HEK293 (cell line): ENCODE measurements at regions not wholly inside any gene's neighbourhood (a gene's known extent, or its start where the extent isn't known, plus 50 kb on each side); places are given as distances from the start of the nearest gene placed in this dataset.

ENCODE experiments used
- CTCF ChIA-PET: fragments of 350-600 bp; formaldehyde crosslinking; extraction: SDS; loops from one replicate; lab custom pipeline; 2021; ENCODE audit warnings: antibody characterized with exemption; lab: Yijun Ruan, JAX
- POLR2A ChIA-PET: fragments of 300-600 bp; formaldehyde crosslinking; extraction: SDS; loops from one replicate; lab custom pipeline; 2020; ENCODE audit warnings: antibody characterized with exemption, inconsistent platforms; lab: Yijun Ruan, JAX
- H3K27ac ChIP-seq: fragments of 200-500 bp; sonication (Bioruptor generic); 2 replicates; pipeline ENCODE4 v1.5.1; 2014; ENCODE audit warnings: low read depth, low read length, control low read depth, inconsistent platforms; ENCODE audit errors: extremely low read depth
- H3K36me3 ChIP-seq, 2 experiments: fragments of 200-500 bp in 1 of 2; sonication (Bioruptor generic) in 1 of 2; 1 replicate in 1 of 2; 2 replicates in 1 of 2; pipeline ENCODE4 v1.5.1; 2014 to 2017; ENCODE audit warnings: inconsistent platforms in 2 of 2, low read length in 2 of 2; ENCODE audit not compliant: control insufficient read depth in 2 of 2, insufficient read depth in 1 of 2
- H3K4me1 ChIP-seq: fragments of 200-500 bp; sonication (Bioruptor generic); 2 replicates; pipeline ENCODE4 v1.5.1; 2014; ENCODE audit warnings: mild to moderate bottlenecking, low read length, inconsistent platforms; ENCODE audit not compliant: control insufficient read depth, insufficient read depth
- H3K4me3 ChIP-seq: 2 replicates; pipeline ENCODE4 v1.5.1; 2011; ENCODE audit warnings: low read depth, mild to moderate bottlenecking, control low read depth, low read length, moderate library complexity
- H3K9me3 ChIP-seq: fragments of 200-500 bp; sonication (Bioruptor generic); 2 replicates; pipeline ENCODE4 v1.5.1; 2014; ENCODE audit warnings: low read depth, low read length, inconsistent platforms; ENCODE audit not compliant: control insufficient read depth, insufficient read depth
- GFI1B ChIP-seq: fragments of 450-650 bp; formaldehyde crosslinking; IDR thresholded peaks from 2 replicates; pipeline ENCODE4 v1.5.1; 2016; ENCODE audit warnings: missing biosample characterization, missing genetic modification characterization
- KLF1 ChIP-seq: fragments of 450-650 bp; formaldehyde crosslinking; IDR thresholded peaks from 2 replicates; pipeline ENCODE4 v1.5.1; 2016; ENCODE audit warnings: missing biosample characterization, missing genetic modification characterization
- PRDM10 ChIP-seq: fragments of 450-650 bp; formaldehyde crosslinking; IDR thresholded peaks from 2 replicates; pipeline ENCODE4 v1.5.1; 2016; ENCODE audit warnings: missing biosample characterization, missing genetic modification characterization
- REPIN1 ChIP-seq: fragments of 450-650 bp; formaldehyde crosslinking; IDR thresholded peaks from 2 replicates; pipeline ENCODE4 v1.5.1; 2017; ENCODE audit warnings: missing biosample characterization, missing genetic modification characterization, low read depth
- REST ChIP-seq: fragments of 450-650 bp; formaldehyde crosslinking; IDR thresholded peaks from 2 replicates; pipeline ENCODE4 v1.5.1; 2016; ENCODE audit warnings: missing biosample characterization, missing genetic modification characterization
- SP7 ChIP-seq: fragments of 450-650 bp; formaldehyde crosslinking; IDR thresholded peaks from 2 replicates; pipeline ENCODE4 v1.5.1; 2016; ENCODE audit warnings: missing biosample characterization, missing genetic modification characterization
- ZBTB17 ChIP-seq: fragments of 450-650 bp; formaldehyde crosslinking; IDR thresholded peaks from 2 replicates; pipeline ENCODE4 v1.5.1; 2016; ENCODE audit warnings: missing biosample characterization, missing genetic modification characterization
- ZEB2 ChIP-seq: fragments of 450-650 bp; formaldehyde crosslinking; IDR thresholded peaks from 2 replicates; pipeline ENCODE4 v1.5.1; 2016; ENCODE audit warnings: missing biosample characterization, missing genetic modification characterization
- ZNF157 ChIP-seq: fragments of 450-650 bp; formaldehyde crosslinking; IDR thresholded peaks from 2 replicates; pipeline ENCODE4 v1.5.1; 2016; ENCODE audit warnings: missing biosample characterization, missing genetic modification characterization
- ZNF169 ChIP-seq: fragments of 450-650 bp; formaldehyde crosslinking; IDR thresholded peaks from 2 replicates; pipeline ENCODE4 v1.5.1; 2016; ENCODE audit warnings: missing biosample characterization, missing genetic modification characterization
- ZNF19 ChIP-seq: fragments of 450-650 bp; formaldehyde crosslinking; IDR thresholded peaks from 2 replicates; pipeline ENCODE4; 2016; ENCODE audit warnings: missing biosample characterization, missing genetic modification characterization, low read depth
- ZNF2 ChIP-seq: fragments of 450-650 bp; formaldehyde crosslinking; IDR thresholded peaks from 2 replicates; pipeline ENCODE4 v1.5.1; 2016; ENCODE audit warnings: missing biosample characterization, missing genetic modification characterization
- ZNF280C ChIP-seq: fragments of 450-650 bp; formaldehyde crosslinking; IDR thresholded peaks from 2 replicates; pipeline ENCODE4 v1.5.1; 2016; ENCODE audit warnings: missing biosample characterization, missing genetic modification characterization
- ZNF350 ChIP-seq: fragments of 450-650 bp; formaldehyde crosslinking; IDR thresholded peaks from 2 replicates; pipeline ENCODE4 v1.5.0; 2017; ENCODE audit warnings: missing biosample characterization, mild to moderate bottlenecking, missing genetic modification characterization
- ZNF398 ChIP-seq: fragments of 450-650 bp; formaldehyde crosslinking; IDR thresholded peaks from 2 replicates; pipeline ENCODE4 v1.5.1; 2017; ENCODE audit warnings: missing biosample characterization, missing genetic modification characterization
- ZNF404 ChIP-seq: fragments of 450-650 bp; formaldehyde crosslinking; IDR thresholded peaks from 2 replicates; pipeline ENCODE4 v1.5.1; 2017; ENCODE audit warnings: missing biosample characterization, missing genetic modification characterization
- ZNF433 ChIP-seq: fragments of 450-650 bp; formaldehyde crosslinking; IDR thresholded peaks from 2 replicates; pipeline ENCODE4 v1.5.1; 2016; ENCODE audit warnings: missing biosample characterization, missing genetic modification characterization, low read depth
- ZNF561 ChIP-seq: fragments of 450-650 bp; IDR thresholded peaks from 2 replicates; pipeline ENCODE4 v1.5.1; 2018; ENCODE audit warnings: missing biosample characterization, missing genetic modification characterization, borderline replicate concordance
- ZNF629 ChIP-seq: fragments of 450-650 bp; formaldehyde crosslinking; IDR thresholded peaks from 2 replicates; pipeline ENCODE4 v1.5.1; 2017; ENCODE audit warnings: missing biosample characterization, missing genetic modification characterization
- ZNF707 ChIP-seq: fragments of 450-650 bp; formaldehyde crosslinking; IDR thresholded peaks from 2 replicates; pipeline ENCODE4 v1.5.1; 2016; ENCODE audit warnings: missing biosample characterization, missing genetic modification characterization
- ZNF830 ChIP-seq: fragments of 450-650 bp; IDR thresholded peaks from 2 replicates; pipeline ENCODE4 v1.5.0; 2018; ENCODE audit warnings: missing biosample characterization, missing genetic modification characterization, low read depth, mild to moderate bottlenecking, moderate library complexity

- Histone ChIP-seq H3K9me3 (no peaks in the 10 kb centered on the region; the same call in 1 of the 2 replicates), H3K4me3 (no peak overlapping the region), H3K4me1 (no peaks in the 10 kb centered on the region), H3K36me3 (no peaks in the 10 kb centered on the region), H3K27ac (no peak overlapping the region)
- CTCF ChIA-PET = interaction anchor here (0.6 kb wide), 1 partner anchor 1000 kb away, joined by 5 read pairs; no protein-coding TSS in a partner anchor
- no peak for TF ChIP-seq ZNF404
- POLR2A ChIA-PET = no interaction called here
Measured at GRCh38 chr21:19458295-19458694, 1054.7 kb upstream of the TMPRSS15 start.

- no peaks in the 10 kb centered on the region for H3K36me3 ChIP-seq
- TF ChIP-seq GFI1B (no peak), PRDM10 (tag by site-specific recombination) (no peak), ZNF830 (tag by site-specific recombination) (no peak), SP7 (tag by site-specific recombination) (no peak), ZNF350 (tag by site-specific recombination) (no peak), ZNF561 (tag by site-specific recombination) (no peak), ZNF629 (tag by site-specific recombination) (no peak), ZNF2 (tag by site-specific recombination) (no peak), ZNF19 (tag by site-specific recombination) (no peak), ZBTB17 (tag by site-specific recombination) (no peak), ZNF169 (tag by site-specific recombination) (no peak), ZNF433 (no peak), ZNF398 (tag by site-specific recombination) (no peak), ZNF707 (no peak), ZNF157 (tag by site-specific recombination) (no peak), KLF1 (tag by site-specific recombination) (no peak), ZEB2 (tag by site-specific recombination) (no peak)
- TF ChIP-seq, all 188 proteins: peak for 0
- ChIA-PET CTCF (no interaction called here), POLR2A (no interaction called here)
- Histone ChIP-seq H3K9me3 (no peaks in the 10 kb centered on the region; the same call in 1 of the 2 replicates), H3K4me1 (no peaks in the 10 kb centered on the region), H3K27ac (no peak overlapping the region), H3K4me3 (no peak overlapping the region)
Measured at GRCh38 chr21:19461481-19462205, 1058.1 kb upstream of the TMPRSS15 start.

- Histone ChIP-seq H3K36me3 (no peaks in the 10 kb centered on the region), H3K4me3 (no peak overlapping the region), H3K9me3 (no peaks in the 10 kb centered on the region; the same call in 1 of the 2 replicates), H3K27ac (no peak overlapping the region), H3K4me1 (no peaks in the 10 kb centered on the region)
- ChIA-PET CTCF (no interaction called here), POLR2A (no interaction called here)
- TF ChIP-seq REST (tag by site-specific recombination) = no peak
- no peak for TF ChIP-seq ZNF280C
- TF ChIP-seq REPIN1 = no peak
Measured at GRCh38 chr21:19463966-19464365, 1060.4 kb upstream of the TMPRSS15 start.
